ENCODE measurements at regions not wholly inside any gene's neighbourhood (a gene's known extent, or its start where the extent isn't known, plus 50 kb on each side); places are given as distances from the start of the nearest gene placed in this dataset.

DNA sequence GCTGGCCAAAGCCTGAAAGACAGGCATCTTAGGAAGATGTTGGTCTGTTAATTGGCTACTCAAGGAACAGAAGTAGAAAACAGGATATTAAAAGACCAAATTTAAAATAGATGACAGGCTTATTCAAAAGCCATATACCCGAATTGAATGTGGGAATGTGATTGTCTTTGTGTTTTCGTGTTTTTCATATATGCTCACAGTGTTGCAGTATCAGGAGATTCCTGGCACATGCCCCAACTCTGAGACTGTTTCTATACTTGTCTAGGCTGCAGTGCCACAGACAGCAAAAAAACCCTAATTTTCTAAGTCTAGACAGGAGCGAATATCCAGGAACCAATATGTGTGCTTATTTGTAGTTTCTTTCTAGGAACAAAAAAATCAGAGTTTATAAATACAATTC is 57.4 kb upstream of the KRR1 start:
- Mint-ChIP-seq H3K36me3 (ENCODE audit: low read depth) (no peaks in the 10 kb centered on the region), H3K27ac (no peak overlapping the region), H3K27me3 (no peaks in the 10 kb centered on the region), H3K4me3 (no peak overlapping the region), H3K9me3 (no peaks in the 10 kb centered on the region), H3K4me1 (ENCODE audit: low read depth) (no peaks in the 10 kb centered on the region)
- intact Hi-C loops (cut with micrococcal nuclease) = no loop called here

DNA sequence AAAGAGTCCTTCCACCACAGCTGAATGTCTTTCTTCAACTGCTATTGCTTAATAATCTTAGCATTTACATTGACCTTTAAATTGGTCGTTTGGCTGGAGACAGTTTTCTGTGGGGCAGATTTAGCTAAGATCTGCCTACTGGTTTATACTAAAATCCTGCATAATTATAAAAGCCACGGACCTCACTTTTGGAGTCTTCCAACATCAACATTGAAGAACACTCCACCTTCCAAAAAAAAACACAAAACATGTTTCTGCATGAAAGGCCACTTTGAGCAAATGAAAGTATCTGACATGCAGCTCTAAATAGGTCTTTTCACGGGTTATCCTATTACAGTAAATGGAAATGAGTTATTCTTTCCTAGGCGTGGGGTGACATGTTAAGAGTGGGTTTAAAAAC is 57.0 kb upstream of the KRR1 start:
- H3K27ac Mint-ChIP-seq = no peak overlapping the region
- H3K4me3 Mint-ChIP-seq = no peak overlapping the region
- H3K36me3 Mint-ChIP-seq (ENCODE audit: low read depth) = no peaks in the 10 kb centered on the region
- no peaks in the 10 kb centered on the region for H3K27me3 Mint-ChIP-seq
- no peaks in the 10 kb centered on the region for H3K9me3 Mint-ChIP-seq
- H3K4me1 Mint-ChIP-seq (ENCODE audit: low read depth) = no peaks in the 10 kb centered on the region
- intact Hi-C loops (cut with micrococcal nuclease) = no loop called here

DNA sequence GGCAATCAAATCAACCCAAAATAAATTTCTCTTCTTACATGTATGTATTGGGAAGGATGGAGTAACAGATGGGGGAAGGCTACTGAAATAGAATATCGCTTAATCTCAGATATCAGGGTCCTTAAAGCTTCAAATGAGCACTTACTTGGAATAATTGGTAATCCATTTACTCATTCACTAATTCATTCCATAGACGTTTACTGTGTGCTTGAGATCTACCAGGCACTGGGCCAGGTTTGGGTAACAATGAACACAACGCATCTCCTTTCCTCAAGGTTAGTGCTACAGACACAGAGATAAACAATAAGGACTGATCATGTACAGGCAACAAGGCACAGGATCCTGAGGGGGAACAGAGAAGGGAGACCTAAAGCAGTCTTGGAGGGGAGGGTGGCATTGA is 54.4 kb upstream of the KRR1 start:
- H3K4me1 Mint-ChIP-seq (ENCODE audit: low read depth) = no peaks in the 10 kb centered on the region
- no peak overlapping the region for H3K4me3 Mint-ChIP-seq
- peaks cover 5% of the 10 kb centered on the region for H3K27me3 Mint-ChIP-seq
- intact Hi-C loops (cut with micrococcal nuclease) = no loop called here
- no peaks in the 10 kb centered on the region for H3K9me3 Mint-ChIP-seq
- H3K27ac Mint-ChIP-seq = no peak overlapping the region
- H3K36me3 Mint-ChIP-seq (ENCODE audit: low read depth) = no peaks in the 10 kb centered on the region

DNA sequence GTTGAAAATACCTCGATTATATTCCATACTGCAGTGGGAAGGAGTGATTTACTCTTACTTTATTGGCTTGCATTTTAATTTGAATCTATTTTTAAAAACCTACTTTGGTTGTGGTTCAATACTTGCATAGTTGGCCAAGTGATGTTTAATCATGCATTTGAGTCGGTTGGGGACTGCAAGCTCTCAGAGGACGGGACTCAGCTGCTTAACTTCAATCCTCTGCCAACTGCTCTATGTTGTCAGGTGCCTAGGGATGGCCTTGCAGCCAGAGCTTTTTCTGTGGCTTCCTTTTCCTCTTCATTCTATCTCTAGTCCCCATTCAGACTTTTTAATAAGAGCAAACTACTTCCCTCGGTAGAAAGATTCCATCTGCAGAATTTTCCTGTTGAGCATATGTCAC is 53.4 kb upstream of the KRR1 start:
- no peak overlapping the region for H3K27ac Mint-ChIP-seq
- intact Hi-C loops (cut with micrococcal nuclease) = no loop called here
- no peaks in the 10 kb centered on the region for H3K36me3 Mint-ChIP-seq (ENCODE audit: low read depth)
- no peaks in the 10 kb centered on the region for H3K4me1 Mint-ChIP-seq (ENCODE audit: low read depth)
- H3K9me3 Mint-ChIP-seq = no peaks in the 10 kb centered on the region
- H3K27me3 Mint-ChIP-seq = peaks cover 5% of the 10 kb centered on the region
- H3K4me3 Mint-ChIP-seq = no peak overlapping the region

DNA sequence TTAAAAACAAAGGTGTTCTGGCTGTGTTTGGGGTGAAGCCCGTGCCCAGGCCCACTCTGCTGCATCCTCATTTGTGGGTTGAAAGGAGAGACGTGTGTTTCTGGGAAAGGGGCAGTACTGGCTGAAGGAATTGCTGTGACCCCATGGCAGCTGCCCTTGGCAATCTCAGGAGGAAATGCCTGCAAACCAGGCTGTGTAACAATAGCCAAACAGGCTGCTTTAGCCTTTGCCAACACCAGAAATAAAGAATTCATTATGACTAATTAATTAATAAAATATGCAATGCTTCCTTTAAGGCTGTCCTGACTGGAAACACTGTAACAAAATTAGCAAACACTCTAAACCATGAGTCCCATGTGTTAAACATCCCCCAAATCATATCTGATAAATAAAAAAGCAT is 53.0 kb upstream of the KRR1 start:
- Mint-ChIP-seq H3K36me3 (ENCODE audit: low read depth) (no peaks in the 10 kb centered on the region), H3K4me1 (ENCODE audit: low read depth) (no peaks in the 10 kb centered on the region), H3K27me3 (peaks cover 5% of the 10 kb centered on the region), H3K27ac (no peak overlapping the region), H3K4me3 (no peak overlapping the region), H3K9me3 (no peaks in the 10 kb centered on the region)
- intact Hi-C loops (cut with micrococcal nuclease) = no loop called here

DNA sequence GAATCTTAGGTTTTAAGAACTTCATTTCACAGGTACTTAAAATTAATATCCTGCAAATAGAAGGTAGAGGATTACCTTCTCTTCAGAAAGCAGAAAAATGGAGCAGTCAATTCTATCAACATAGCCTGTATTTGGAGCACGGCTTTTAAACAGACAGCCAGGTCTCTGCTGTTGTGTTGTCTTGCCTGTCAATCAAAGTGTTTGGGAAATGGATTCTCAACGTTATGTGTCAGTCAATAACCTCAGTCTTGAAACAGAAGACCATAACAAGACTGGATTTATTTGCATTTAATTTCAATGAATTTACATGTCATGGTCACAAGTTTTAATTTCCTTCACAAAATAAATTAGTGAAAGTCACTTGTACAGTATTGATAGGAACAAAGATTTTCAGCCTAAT is 51.9 kb upstream of the KRR1 start:
- Mint-ChIP-seq H3K27me3 (peaks cover 5% of the 10 kb centered on the region), H3K4me1 (ENCODE audit: low read depth) (no peaks in the 10 kb centered on the region), H3K4me3 (no peak overlapping the region), H3K36me3 (ENCODE audit: low read depth) (no peaks in the 10 kb centered on the region), H3K27ac (no peak overlapping the region), H3K9me3 (no peaks in the 10 kb centered on the region)
- intact Hi-C loops (cut with micrococcal nuclease) = no loop called here

DNA sequence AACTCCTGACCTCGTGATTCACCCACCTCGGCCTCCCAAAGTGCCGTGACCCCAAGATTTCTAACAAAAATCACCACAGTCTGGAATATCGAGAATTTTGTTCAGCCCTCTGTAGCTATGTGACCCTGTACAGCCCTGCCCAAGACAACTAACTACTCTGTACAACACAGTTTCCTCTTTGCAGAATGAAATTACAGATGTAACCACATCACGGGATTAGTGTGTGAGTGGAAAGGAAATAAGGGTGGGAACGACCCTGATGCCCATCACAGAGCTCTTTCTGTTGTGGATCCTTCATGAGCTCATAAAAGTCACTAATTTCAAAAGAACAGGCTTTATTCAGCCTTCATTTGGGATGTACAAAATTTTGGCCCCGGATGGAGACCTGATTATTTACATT is 50.5 kb upstream of the KRR1 start:
- H3K27ac Mint-ChIP-seq = no peak overlapping the region
- no peaks in the 10 kb centered on the region for H3K36me3 Mint-ChIP-seq (ENCODE audit: low read depth)
- H3K4me3 Mint-ChIP-seq = no peak overlapping the region
- H3K27me3 Mint-ChIP-seq = peaks cover 5% of the 10 kb centered on the region
- intact Hi-C loops (cut with micrococcal nuclease) = no loop called here
- no peaks in the 10 kb centered on the region for H3K9me3 Mint-ChIP-seq
- H3K4me1 Mint-ChIP-seq (ENCODE audit: low read depth) = no peaks in the 10 kb centered on the region
